Activated CD4-positive, alpha-beta T cell treated with anti-CD3 and anti-CD28 coated beads, Interleukin-2, amount 50 U/mL, for 1 hour (primary cell): ENCODE measurements at regions not wholly inside any gene's neighbourhood (a gene's known extent, or its start where the extent isn't known, plus 50 kb on each side); places are given as distances from the start of the nearest gene placed in this dataset.

ENCODE experiments used
- DNase-seq: peaks from one replicate; pipeline ENCODE4 v3.0.0-alpha.2; 2020

GRCh38 chr15:70488941-70489848 lies 274.2 kb downstream of the UACA start:
- no peak for DNase-seq

- DNase-seq = peak; percentile 71
Observed at GRCh38 chr15:70488002-70488605, 275.3 kb downstream of the UACA start.

GRCh38 chr15:70487387-70487740 lies 276.0 kb downstream of the UACA start:
- no peak for DNase-seq

DNA sequence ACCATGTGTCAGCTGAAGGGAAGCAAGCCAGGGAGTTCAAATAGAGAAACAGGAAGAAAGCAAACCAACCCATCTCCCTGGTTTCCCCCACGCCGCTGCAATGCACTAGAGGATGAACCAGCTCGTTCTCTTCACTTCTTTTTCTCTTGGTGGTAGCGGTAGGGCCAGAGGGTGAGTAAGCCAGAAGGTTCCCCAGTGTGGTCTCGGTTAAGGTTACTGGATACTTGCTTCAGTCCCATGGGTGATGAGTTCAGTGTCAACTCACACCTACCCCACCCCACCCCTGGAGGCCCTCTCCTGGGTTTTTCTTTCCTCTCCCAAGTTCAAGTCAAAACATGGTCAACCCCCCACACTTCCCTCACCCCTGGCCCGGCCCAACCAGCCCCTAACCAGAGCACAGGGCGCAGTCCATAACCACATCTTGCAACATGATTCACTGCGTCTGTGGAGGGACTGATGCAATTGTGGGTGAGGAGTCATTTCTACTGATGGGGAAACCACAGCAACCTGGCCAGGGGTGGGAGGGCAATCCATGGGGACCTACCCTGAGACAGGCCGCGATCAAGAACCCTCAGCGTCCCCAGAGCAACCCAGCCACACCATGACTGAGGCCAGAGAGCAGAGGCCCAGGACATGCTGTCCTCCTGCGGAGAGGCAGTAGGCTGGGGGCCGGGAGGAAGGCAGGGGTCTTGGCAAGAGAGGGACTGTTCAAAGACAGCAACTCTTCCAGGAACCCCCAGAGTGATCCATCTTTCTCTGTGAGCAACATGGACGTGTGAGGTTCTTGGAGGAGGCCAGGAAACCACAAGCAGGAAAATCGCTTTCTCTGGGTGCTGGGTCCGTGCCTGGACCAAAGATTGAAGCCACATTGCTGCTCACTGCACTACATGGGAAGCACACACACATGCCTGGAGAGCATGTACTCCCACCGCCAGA lies 276.6 kb downstream of the UACA start:
- DNase-seq = no peak

DNA sequence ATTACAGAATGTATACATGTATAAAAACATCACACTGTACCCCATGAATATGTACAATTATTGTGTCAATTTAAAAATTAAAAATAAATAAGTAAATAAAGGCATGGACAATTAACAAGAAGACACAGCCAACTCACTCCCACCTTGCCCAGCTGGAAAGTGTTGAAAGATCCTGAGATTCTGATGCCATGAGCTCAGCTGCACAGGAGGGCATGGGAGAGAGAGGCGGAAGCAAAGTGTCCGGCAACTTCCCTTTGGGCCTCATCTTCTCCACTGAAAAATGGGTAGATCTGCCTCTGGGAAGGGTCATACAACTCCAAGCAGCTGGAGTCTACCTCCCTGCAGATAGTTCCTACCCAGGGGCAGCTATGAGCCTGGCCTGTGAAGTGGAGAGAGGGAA lies 277.3 kb downstream of the UACA start:
- no peak for DNase-seq

GRCh38 chr15:70484993-70485392 lies 278.4 kb downstream of the UACA start:
- no peak for DNase-seq

GRCh38 chr15:70483513-70483912 lies 279.8 kb downstream of the UACA start:
- DNase-seq = no peak

DNA sequence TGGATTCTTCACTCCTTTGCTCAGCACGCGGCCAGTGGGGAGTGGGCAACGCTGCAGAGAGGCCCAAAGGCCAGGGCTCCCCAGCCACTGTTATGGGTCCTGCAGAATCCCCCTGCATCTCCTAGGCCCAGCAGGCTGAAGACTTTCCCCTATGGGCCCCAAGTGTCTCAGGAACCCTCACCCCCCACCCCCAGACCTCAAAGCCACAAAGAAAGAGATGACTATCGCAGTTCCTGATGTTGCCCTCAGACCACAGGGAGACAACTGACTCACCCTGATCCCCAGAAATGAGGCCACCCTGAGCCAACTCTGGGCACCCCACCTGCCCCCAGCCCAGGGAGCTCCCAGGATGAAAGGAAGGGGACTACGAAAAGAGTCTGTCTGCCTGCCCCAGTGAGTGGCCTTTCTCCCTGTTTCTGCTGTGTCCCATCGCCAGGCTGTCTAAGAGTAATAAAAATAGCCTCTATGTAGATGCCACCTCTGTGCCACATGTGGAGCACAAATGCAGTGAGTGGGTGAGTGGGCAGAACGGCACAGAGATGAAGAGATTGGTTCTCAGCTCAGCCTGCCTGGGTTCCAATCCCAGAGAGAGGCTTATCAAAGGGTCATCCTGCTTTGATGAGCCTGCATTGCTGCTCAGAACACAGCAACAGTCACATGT lies 283.0 kb downstream of the UACA start:
- DNase-seq = peak; percentile 40

DNA sequence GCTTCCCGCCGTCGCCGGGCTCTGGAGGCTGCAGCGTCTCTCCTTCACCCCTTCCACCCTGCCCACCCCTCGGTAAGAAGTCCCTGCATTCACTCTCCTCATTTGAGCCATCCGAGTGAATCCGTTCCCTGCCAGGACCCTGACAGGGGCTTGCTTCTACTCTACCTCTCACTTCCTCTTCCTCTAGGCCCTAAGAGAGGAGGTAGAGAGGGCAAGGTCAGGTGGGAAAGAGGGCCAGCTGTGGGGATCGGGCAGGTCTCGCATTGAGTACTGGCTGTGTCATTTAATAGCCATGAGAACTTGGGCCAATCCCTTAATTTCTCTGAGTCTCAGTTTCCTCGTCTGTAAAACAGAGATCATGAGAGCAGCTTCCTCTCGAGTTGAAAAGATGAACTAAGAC lies 283.6 kb downstream of the UACA start:
- no peak for DNase-seq

DNA sequence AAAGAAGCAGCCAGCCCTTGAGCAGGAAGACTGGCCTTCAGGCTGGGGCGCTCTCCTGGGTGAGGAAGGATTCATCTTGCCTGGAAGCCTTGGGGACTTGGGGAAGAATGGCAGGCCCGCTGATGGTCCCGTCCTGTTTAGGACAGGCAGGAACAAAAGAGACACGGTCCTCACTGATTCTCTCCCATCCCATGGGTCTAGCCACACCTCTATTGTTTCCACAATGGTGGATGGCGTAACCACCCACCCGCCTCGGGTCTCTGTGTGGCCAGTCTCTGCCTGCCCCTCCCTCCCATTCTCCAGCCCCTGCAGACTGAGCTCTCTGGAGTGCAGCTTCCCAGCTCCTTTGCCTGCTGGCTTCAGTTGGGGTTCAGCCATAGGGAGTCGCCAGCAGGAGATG lies 284.3 kb downstream of the UACA start:
- DNase-seq = no peak

DNA sequence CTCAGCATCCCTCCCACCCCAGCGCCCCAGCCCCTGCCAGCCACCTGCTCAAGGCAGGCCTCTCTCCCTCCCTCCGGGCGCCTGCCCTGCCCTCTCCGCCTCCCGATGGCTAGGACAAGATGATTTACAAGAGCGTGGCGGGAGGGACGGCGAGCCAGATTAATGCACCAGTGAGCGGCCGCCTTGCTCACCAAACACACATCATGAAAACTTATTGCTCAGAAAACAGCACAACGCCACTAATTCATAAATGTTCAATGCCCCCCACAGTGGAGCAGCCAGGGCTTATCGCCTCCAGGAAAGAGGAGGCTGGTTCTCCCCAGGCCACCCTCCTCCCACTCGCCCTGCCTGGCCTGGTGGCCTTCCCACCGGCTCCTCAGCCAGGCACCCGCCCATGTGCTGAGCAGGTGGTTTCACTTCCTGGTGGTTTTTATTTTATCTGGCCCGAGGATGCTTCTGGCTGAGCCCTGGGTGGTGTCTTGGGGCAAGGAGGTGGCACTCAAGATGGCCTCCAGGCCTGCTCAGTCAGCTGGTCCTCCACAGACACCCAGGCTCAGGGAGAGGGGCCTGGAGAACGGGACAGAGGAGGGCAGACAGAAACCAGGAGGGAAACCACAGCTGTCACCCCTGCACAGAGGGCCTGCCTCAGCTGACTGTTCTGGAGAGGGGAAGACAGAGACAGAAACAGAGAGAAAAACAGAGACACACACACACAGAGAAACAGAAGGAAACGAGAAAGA lies 284.9 kb downstream of the UACA start:
- no peak for DNase-seq

DNA sequence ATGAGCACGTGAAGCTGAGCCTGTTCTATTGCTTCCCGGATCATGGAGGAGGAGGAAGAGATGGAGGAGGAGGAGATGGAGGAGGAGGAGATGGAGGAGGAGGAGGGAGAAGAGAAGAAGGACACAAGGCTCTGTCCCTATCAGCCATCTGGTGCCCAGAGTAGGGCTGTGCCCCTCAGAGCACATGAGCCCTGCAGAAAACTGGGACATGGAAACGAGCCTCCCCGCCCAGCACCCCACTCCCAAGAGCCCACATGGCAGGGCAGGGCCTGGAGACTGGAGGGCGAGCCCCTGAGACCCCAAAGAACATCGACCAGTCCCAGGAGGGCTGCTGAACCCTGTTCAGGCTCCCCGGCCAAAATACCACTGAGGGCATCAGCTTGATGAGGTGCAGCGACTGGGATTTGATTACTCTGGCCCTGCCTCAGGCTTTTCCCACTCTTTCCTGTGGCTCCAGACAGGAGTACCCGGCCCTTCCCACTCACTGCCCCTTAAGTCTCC lies 285.6 kb downstream of the UACA start:
- DNase-seq = no peak

- DNase-seq = no peak
Observed at GRCh38 chr15:70476441-70476840, 286.9 kb downstream of the UACA start.

DNA sequence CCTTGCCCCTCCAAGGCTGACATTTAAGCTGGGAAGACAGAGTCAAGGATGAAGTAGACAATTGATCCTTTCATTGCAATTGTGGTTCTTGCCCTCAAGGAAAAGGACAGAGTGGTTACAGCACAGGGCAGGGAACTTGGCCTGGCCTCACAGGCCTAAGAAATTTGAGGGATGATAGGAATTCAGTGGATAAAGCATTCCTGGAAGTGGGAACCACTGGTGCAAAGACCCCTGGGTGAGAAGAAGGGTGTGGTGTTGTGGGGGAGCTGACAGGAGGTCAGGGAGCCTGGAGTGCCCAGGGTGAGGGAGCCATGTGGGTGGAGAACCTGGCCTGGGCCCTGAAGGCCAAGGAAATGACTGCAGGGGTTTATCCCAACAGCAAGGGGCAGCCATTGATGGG lies 287.4 kb downstream of the UACA start:
- no peak for DNase-seq

GRCh38 chr15:70475407-70475781 lies 288.0 kb downstream of the UACA start:
- DNase-seq = no peak

DNA sequence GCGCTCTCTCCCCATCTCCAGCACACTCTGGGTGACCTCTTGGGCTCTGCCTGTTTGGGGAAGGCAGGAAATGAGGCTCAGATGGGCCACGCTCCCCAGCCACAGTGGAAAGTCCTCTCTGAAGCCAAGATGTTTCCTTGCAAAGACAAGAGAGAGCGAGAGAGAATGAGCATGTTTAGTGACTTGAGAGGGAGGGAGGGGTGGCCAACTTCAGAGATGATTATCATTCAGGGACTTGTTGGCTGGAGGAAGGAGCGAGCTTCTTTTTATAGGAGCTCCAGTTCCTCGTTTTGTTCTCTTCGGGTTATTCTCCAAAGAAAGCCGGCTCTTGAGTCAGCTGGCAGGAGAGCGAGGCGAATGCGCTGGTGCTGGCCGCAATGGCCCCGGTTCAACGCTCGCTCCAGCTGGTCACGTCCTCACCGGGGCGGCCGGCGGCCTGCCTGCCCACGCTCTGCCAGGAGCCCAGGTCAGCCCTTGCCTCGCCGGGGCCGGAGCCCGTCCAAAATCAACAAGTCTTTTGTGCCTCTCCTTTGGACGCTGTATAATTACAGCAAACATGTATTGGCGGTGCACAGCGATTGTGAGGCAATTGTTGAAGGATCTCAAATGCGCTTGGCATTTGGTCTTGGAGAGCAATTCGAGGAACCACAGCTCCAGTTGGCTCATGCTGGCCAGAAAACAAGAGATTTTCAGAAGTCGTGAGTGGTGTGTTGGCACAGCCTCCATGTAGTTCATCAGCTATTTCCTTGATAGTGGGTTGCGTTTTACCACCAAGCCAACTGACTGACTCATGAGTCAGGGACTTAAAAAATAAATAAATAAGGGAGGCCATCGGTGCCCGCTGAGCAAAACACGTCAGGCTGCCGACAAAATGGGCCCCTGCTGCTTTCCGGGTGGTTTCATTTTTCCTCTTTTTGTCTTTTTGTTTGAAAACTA lies 288.6 kb downstream of the UACA start:
- DNase-seq = no peak

DNA sequence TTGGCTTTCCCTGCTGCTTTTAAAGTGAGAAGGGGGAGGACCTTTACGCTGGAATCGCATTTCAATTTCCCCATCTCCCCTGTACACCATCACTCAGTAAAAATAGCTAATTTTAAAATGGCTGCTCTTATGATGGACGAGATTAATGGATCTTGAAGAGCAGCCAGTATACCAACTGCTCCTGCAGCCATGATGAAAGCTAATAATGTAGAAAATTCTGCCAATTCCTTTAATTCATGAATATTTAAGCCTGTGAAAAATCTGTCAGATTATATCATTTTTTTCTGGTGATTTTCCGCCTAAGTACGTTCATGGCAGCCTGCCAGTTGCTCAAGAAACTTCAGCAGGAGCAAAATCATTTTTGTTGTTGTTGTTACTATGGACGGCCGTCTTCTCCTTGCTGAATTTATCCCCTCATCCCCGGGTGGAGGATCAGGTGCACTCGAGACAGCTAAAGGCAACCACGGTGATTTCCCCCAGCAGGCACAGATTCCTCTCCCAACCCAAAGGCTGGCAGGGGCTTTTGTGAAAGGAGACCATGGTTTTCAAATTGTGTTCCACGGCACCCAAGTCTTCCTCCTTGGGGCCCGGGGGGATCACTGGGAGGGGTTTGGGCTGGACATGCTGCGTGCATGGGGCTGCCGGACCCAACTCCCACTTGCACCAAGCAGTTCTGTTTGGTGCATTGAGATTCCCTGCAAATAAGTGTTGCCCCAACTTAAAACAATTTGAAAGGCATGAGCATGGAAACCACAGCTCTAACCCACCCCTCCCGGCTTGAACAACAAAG lies 289.6 kb downstream of the UACA start:
- no peak for DNase-seq

DNA sequence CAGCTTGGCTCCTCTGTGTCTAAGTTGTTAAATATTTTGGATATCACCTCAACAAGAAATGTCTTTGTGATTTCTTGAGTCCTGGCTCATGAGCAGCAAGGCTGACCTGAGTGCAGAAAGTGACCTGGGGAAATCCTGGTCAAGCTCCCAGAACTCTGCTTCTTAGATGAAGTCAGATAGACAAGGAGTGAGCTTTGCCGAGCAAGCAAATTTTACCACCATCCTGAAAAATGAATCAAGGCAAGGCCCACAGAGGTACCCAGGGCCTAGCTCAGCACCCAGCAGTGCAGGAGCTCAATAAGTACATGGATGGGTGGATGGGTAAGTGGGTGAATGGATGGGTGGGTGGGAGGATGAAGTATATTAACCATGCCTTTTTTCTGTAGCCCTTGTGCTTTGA lies 291.8 kb downstream of the UACA start:
- DNase-seq = no peak

GRCh38 chr15:70470556-70471191 lies 292.7 kb downstream of the UACA start:
- no peak for DNase-seq
